B cell (primary cell): ENCODE measurements at regions not wholly inside any gene's neighbourhood (a gene's known extent, or its start where the extent isn't known, plus 50 kb on each side); places are given as distances from the start of the nearest gene placed in this dataset.

ENCODE experiments used
- CTCF ChIP-seq: fragments of 200-600 bp; IDR thresholded peaks from one replicate; pipeline ENCODE4 v1.8.0; 2022; ENCODE audit warnings: antibody characterized with exemption, mild to moderate bottlenecking
- EZH2 ChIP-seq: IDR thresholded peaks from 2 replicates; pipeline ENCODE4 v1.6.1; 2012; ENCODE audit warnings: borderline replicate concordance, low read depth, mild to moderate bottlenecking, moderate library complexity, low read length; ENCODE audit not compliant: insufficient read depth, poor library complexity, severe bottlenecking

- TF ChIP-seq CTCF (no peak), EZH2 (no peak)
Observed at GRCh38 chr6:119428633-119429032, 79.1 kb upstream of the MAN1A1 start.
